AG04450 (cell line): ENCODE measurements at regions not wholly inside any gene's neighbourhood (a gene's known extent, or its start where the extent isn't known, plus 50 kb on each side); places are given as distances from the start of the nearest gene placed in this dataset.

Experiments used
- CTCF ChIA-PET: fragments of 300-600, 350-600 bp; formaldehyde crosslinking; extraction: SDS; loops from one replicate; lab custom pipeline; 2022; ENCODE audit warnings: antibody characterized with exemption, inconsistent platforms; lab: Charles Lee
- POLR2A ChIA-PET: fragments of 350-600 bp; formaldehyde crosslinking; extraction: SDS; loops from one replicate; lab custom pipeline; 2021; ENCODE audit warnings: antibody characterized with exemption, inconsistent platforms; lab: Yijun Ruan, JAX
- DNase-seq: peaks from one replicate; pipeline ENCODE4 v3.0.0-alpha.2; 2011; ENCODE audit warnings: low read depth, low spot score
- H3K27ac ChIP-seq: one replicate; pipeline ENCODE4 v1.5.1; 2012; ENCODE audit warnings: low read depth, low read length, control low read depth
- H3K27me3 ChIP-seq: one replicate; pipeline ENCODE4 v1.6.0; 2012; ENCODE audit warnings: low read length; ENCODE audit not compliant: control insufficient read depth, insufficient read depth
- H3K4me3 ChIP-seq: 2 replicates; pipeline ENCODE4 v1.5.1; 2011; ENCODE audit warnings: mild to moderate bottlenecking, low read depth, low read length, control low read depth
- H3K9me3 ChIP-seq: 2 replicates; pipeline ENCODE4 v1.5.1; 2012; ENCODE audit warnings: low read length; ENCODE audit not compliant: control insufficient read depth, insufficient read depth
- CTCF ChIP-seq: IDR thresholded peaks from 2 replicates; pipeline ENCODE4 v1.5.1; 2011; ENCODE audit warnings: low read depth, low read length, control low read depth, inconsistent platforms

GRCh38 chr18:26794230-26795101 lies 71.0 kb downstream of the AQP4 start:
- H3K27ac ChIP-seq, result no peak overlapping the region
- ChIA-PET CTCF (no interaction called here), POLR2A (no interaction called here)
- peaks cover 4% of the 10 kb centered on the region for H3K9me3 ChIP-seq
- H3K27me3 ChIP-seq, result no peaks in the 10 kb centered on the region
- H3K4me3 ChIP-seq, result no peak overlapping the region
- no peak for TF ChIP-seq CTCF
- DNase-seq, result no peak

GRCh38 chr18:26792661-26793060 lies 72.8 kb downstream of the AQP4 start:
- Histone ChIP-seq H3K27ac (no peak overlapping the region), H3K27me3 (no peaks in the 10 kb centered on the region), H3K9me3 (peaks cover 4% of the 10 kb centered on the region), H3K4me3 (no peak overlapping the region)
- DNase-seq, result no peak
- no peak for TF ChIP-seq CTCF
- CTCF ChIA-PET, result no interaction called here
- POLR2A ChIA-PET, result no interaction called here

- Histone ChIP-seq H3K27ac (no peak overlapping the region), H3K4me3 (no peak overlapping the region), H3K27me3 (no peaks in the 10 kb centered on the region), H3K9me3 (peaks cover 4% of the 10 kb centered on the region)
- no peak for DNase-seq
- TF ChIP-seq CTCF, result no peak
- ChIA-PET POLR2A (no interaction called here), CTCF (no interaction called here)
These were observed 73.8 kb downstream of the AQP4 start for GRCh38 chr18:26791676-26792075.

GRCh38 chr18:26784599-26784998 lies 80.9 kb downstream of the AQP4 start:
- TF ChIP-seq CTCF, result no peak
- Histone ChIP-seq H3K27ac (no peak overlapping the region), H3K27me3 (no peaks in the 10 kb centered on the region), H3K4me3 (no peak overlapping the region), H3K9me3 (no peaks in the 10 kb centered on the region)
- DNase-seq, result no peak
- ChIA-PET CTCF (no interaction called here), POLR2A (no interaction called here)

- TF ChIP-seq CTCF, result no peak
- Histone ChIP-seq H3K9me3 (no peaks in the 10 kb centered on the region), H3K27me3 (no peaks in the 10 kb centered on the region), H3K4me3 (no peak overlapping the region), H3K27ac (no peak overlapping the region)
- ChIA-PET POLR2A (no interaction called here), CTCF (no interaction called here)
- no peak for DNase-seq
These were observed 82.3 kb downstream of the AQP4 start for GRCh38 chr18:26783170-26783569.
